HG02642 (cell line): ENCODE measurements at regions not wholly inside any gene's neighbourhood (a gene's known extent, or its start where the extent isn't known, plus 50 kb on each side); places are given as distances from the start of the nearest gene placed in this dataset.

Experiments
- ATAC-seq: cut with Tn5 transposase; IDR thresholded peaks from one replicate; pipeline ENCODE4 v1.9.1; 2021; ENCODE audit warnings: mild to moderate bottlenecking; ENCODE audit not compliant: unreplicated experiment, poor library complexity

GRCh38 chr11:28606930-28607329 is 498.7 kb downstream of the METTL15 start:
- ATAC-seq: no peak

GRCh38 chr11:28599656-28600055 is 491.5 kb downstream of the METTL15 start:
- no peak for ATAC-seq

GRCh38 chr11:28598531-28598930 is 490.3 kb downstream of the METTL15 start:
- no peak for ATAC-seq

GRCh38 chr11:28596816-28597215 is 488.6 kb downstream of the METTL15 start:
- no peak for ATAC-seq

- ATAC-seq: no peak
Measured at GRCh38 chr11:28592141-28592540, 484.0 kb downstream of the METTL15 start.

GRCh38 chr11:28584992-28585391 is 476.8 kb downstream of the METTL15 start:
- ATAC-seq: no peak

- ATAC-seq: no peak
Measured at GRCh38 chr11:28582506-28582905, 474.3 kb downstream of the METTL15 start.

GRCh38 chr11:28581286-28582242 is 473.4 kb downstream of the METTL15 start:
- no peak for ATAC-seq

- ATAC-seq: no peak
Measured at GRCh38 chr11:28571371-28571770, 463.2 kb downstream of the METTL15 start.

- ATAC-seq: no peak
Measured at GRCh38 chr11:28569106-28569505, 460.9 kb downstream of the METTL15 start.

- ATAC-seq: no peak
Measured at GRCh38 chr11:28566339-28567089, 458.3 kb downstream of the METTL15 start.

GRCh38 chr11:28559492-28559891 is 451.3 kb downstream of the METTL15 start:
- ATAC-seq: no peak

- ATAC-seq: no peak
Measured at GRCh38 chr11:28547321-28547741, 439.1 kb downstream of the METTL15 start.

GRCh38 chr11:28545536-28545935 is 437.3 kb downstream of the METTL15 start:
- ATAC-seq: no peak

GRCh38 chr11:28542561-28542960 is 434.4 kb downstream of the METTL15 start:
- no peak for ATAC-seq

- ATAC-seq: no peak
Measured at GRCh38 chr11:28539239-28540030, 431.2 kb downstream of the METTL15 start.

GRCh38 chr11:28537822-28538221 is 429.6 kb downstream of the METTL15 start:
- no peak for ATAC-seq

- no peak for ATAC-seq
Measured at GRCh38 chr11:28536504-28537267, 428.5 kb downstream of the METTL15 start.

GRCh38 chr11:28535677-28536076 is 427.5 kb downstream of the METTL15 start:
- no peak for ATAC-seq
